ENCODE measurements at regions not wholly inside any gene's neighbourhood (a gene's known extent, or its start where the extent isn't known, plus 50 kb on each side); places are given as distances from the start of the nearest gene placed in this dataset.

GRCh38 chr2:78162202-78162601 lies 640.0 kb upstream of the LRRTM4 start:
- TF ChIP-seq CTCF (IDR thresholded peaks at IDR 0.05): no peak
- TF ChIP-seq POLR2AphosphoS5 (IDR thresholded peaks at IDR 0.05): no peak
- no peak for TF ChIP-seq EP300 (IDR thresholded peaks at IDR 0.05; ENCODE audit: low read depth)
- TF ChIP-seq POLR2A (IDR thresholded peaks at IDR 0.05): no peak

Data from transverse colon (tissue), 4 donors.